Progenitor cell of endocrine pancreas (in vitro differentiated cells): ENCODE measurements at regions not wholly inside any gene's neighbourhood (a gene's known extent, or its start where the extent isn't known, plus 50 kb on each side); places are given as distances from the start of the nearest gene placed in this dataset.

Source experiments
- DNase-seq: peaks from one replicate; pipeline ENCODE4 v3.0.0; 2021; ENCODE audit warnings: low spot score; ENCODE audit not compliant: unreplicated experiment
- H3K27ac Mint-ChIP-seq: 2 replicates; pipeline ENCODE4 v1.8.0; 2021; ENCODE audit warnings: mild to moderate bottlenecking, moderate library complexity, mixed read lengths
- H3K27me3 Mint-ChIP-seq: 2 replicates; pipeline ENCODE4 v1.8.0; 2021; ENCODE audit warnings: mixed read lengths
- H3K36me3 Mint-ChIP-seq: 2 replicates; pipeline ENCODE4 v1.8.0; 2022; ENCODE audit warnings: mixed read lengths; ENCODE audit not compliant: insufficient read depth
- H3K4me1 Mint-ChIP-seq: 2 replicates; pipeline ENCODE4 v1.8.0; 2021; ENCODE audit warnings: low read depth, mixed read lengths
- H3K4me3 Mint-ChIP-seq: 2 replicates; pipeline ENCODE4 v1.8.0; 2021; ENCODE audit warnings: low read depth, mild to moderate bottlenecking, moderate library complexity, mixed read lengths
- H3K9me3 Mint-ChIP-seq: 2 replicates; pipeline ENCODE4 v1.8.0; 2021; ENCODE audit warnings: low read depth, mixed read lengths
- CTCF ChIP-seq: fragments of 200-600 bp; sonication (generic); IDR thresholded peaks from one replicate; pipeline ENCODE4 v1.5.0; 2021; ENCODE audit warnings: antibody characterized with exemption, mild to moderate bottlenecking; ENCODE audit not compliant: unreplicated experiment

GRCh38 chrX:4909348-4909747 lies 1195.9 kb upstream of the PRKX start:
- Mint-ChIP-seq H3K27ac (no peak overlapping the region), H3K9me3 (peaks cover 3% of the 10 kb centered on the region), H3K4me3 (no peak overlapping the region), H3K4me1 (no peaks in the 10 kb centered on the region), H3K36me3 (no peaks in the 10 kb centered on the region), H3K27me3 (no peaks in the 10 kb centered on the region)
- TF ChIP-seq CTCF: no peak
- no peak for DNase-seq

DNA sequence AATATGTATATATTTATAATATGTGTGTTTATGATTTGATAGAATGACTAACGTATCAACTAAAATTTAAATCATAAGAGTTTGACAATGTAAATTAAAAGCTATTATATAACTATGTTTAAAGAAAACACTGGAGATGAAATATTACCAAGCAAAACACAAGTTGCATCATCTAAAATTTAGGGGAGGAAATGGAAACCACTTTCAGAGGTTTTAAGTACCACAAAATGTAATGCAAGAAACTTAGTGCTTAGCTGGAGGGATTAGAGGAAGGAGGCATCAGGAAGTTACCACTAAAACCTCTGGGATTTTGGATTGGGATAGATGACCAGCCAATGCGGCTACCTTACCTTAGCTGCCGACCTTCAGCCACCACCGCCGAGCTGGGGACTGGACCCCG lies 1192.1 kb upstream of the PRKX start:
- Mint-ChIP-seq H3K27me3 (no peaks in the 10 kb centered on the region), H3K27ac (no peak overlapping the region), H3K4me3 (no peak overlapping the region), H3K9me3 (peaks cover 6% of the 10 kb centered on the region), H3K36me3 (no peaks in the 10 kb centered on the region), H3K4me1 (no peaks in the 10 kb centered on the region)
- no peak for TF ChIP-seq CTCF
- DNase-seq: no peak

GRCh38 chrX:4881277-4881676 lies 1167.8 kb upstream of the PRKX start:
- H3K4me3 Mint-ChIP-seq: no peak overlapping the region
- no peak for TF ChIP-seq CTCF
- peaks cover 4% of the 10 kb centered on the region for H3K9me3 Mint-ChIP-seq
- H3K27me3 Mint-ChIP-seq: no peaks in the 10 kb centered on the region
- H3K27ac Mint-ChIP-seq: no peak overlapping the region
- no peaks in the 10 kb centered on the region for H3K4me1 Mint-ChIP-seq
- H3K36me3 Mint-ChIP-seq: no peaks in the 10 kb centered on the region
- DNase-seq: no peak

DNA sequence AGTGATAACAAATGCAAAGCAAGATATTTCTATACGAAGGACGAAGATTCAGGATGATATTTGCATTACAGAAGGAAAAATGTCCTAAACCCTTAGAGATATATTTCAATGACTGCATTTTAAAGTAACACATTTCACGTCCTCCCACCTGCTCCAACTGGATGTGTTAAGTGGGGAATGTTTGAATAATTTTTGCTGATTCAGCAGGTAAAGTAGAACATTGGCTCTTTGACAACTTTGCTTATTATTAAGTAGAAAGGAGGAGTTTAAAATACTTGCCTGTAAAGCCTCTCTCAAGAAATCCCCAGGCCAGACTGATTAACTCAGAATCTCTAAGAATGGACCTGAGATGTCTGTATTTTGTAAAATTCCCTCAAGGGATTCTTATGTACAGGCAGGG lies 1165.2 kb upstream of the PRKX start:
- no peaks in the 10 kb centered on the region for H3K4me1 Mint-ChIP-seq

DNA sequence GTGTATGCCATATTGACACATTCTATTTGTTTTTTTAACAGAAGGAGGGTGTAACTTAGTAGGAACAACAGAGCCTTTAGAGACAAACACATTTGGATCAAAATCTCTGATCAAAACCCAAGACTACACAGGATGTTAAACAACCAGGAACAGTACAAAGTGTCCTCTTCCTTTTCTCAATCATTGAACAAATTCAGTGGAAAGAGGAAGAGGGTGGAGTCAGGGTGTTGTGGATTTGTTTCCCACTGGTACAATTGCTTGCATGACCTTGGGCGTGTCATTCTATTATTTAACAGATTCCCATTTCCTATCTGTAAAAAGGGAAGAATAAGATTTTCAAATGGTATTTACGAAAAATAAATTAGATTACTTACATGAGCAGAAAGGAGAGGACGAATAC lies 1162.8 kb upstream of the PRKX start:
- TF ChIP-seq CTCF: no peak
- Mint-ChIP-seq H3K4me3 (no peak overlapping the region), H3K4me1 (no peaks in the 10 kb centered on the region), H3K36me3 (no peaks in the 10 kb centered on the region), H3K27me3 (no peaks in the 10 kb centered on the region), H3K9me3 (peaks cover 4% of the 10 kb centered on the region), H3K27ac (no peak overlapping the region)
- no peak for DNase-seq

More for the DNA sequence above, 1165.2 kb upstream of the PRKX start:
- H3K36me3 Mint-ChIP-seq: no peaks in the 10 kb centered on the region
- no peak overlapping the region for H3K4me3 Mint-ChIP-seq
- no peak for TF ChIP-seq CTCF
- H3K27ac Mint-ChIP-seq: no peak overlapping the region
- peaks cover 4% of the 10 kb centered on the region for H3K9me3 Mint-ChIP-seq
- H3K27me3 Mint-ChIP-seq: no peaks in the 10 kb centered on the region
- DNase-seq: no peak

GRCh38 chrX:4851534-4851933 lies 1138.1 kb upstream of the PRKX start:
- no peaks in the 10 kb centered on the region for H3K27me3 Mint-ChIP-seq
- H3K9me3 Mint-ChIP-seq: no peaks in the 10 kb centered on the region
- no peak overlapping the region for H3K4me3 Mint-ChIP-seq
- H3K36me3 Mint-ChIP-seq: no peaks in the 10 kb centered on the region
- H3K4me1 Mint-ChIP-seq: no peaks in the 10 kb centered on the region
- TF ChIP-seq CTCF: no peak
- no peak overlapping the region for H3K27ac Mint-ChIP-seq
- no peak for DNase-seq
